IMR-90 (cell line): ENCODE measurements at regions not wholly inside any gene's neighbourhood (a gene's known extent, or its start where the extent isn't known, plus 50 kb on each side); places are given as distances from the start of the nearest gene placed in this dataset.

Experiments
- ATAC-seq: fragments of 200-7000 bp; cut with Tn5 transposase; 2 replicates; pipeline ENCODE4 v1.9.1; 2020; ENCODE audit warnings: low read depth, mild to moderate bottlenecking, moderate library complexity
- BruUV-seq: library from RNA; stranded (reverse); fragments of 400-500 nt; replicated peaks from 2 replicates; lab custom pipeline; 2021; lab: Mats Ljungman, UMichigan
- CTCF ChIA-PET: fragments of 300-600 bp; formaldehyde crosslinking; extraction: SDS; loops from one replicate; lab custom pipeline; 2021; ENCODE audit warnings: antibody characterized with exemption; lab: Yijun Ruan, JAX
- POLR2A ChIA-PET: fragments of 300-600 bp; sonication (Branson Sonifier 250); formaldehyde crosslinking; loops from one replicate; lab custom pipeline; 2022; ENCODE audit warnings: antibody characterized with exemption; ENCODE audit not compliant: unreplicated experiment; lab: Charles Lee
- DNase-seq: peaks from one replicate; pipeline ENCODE4 v3.0.0; 2013
- H2AFZ ChIP-seq: replicated peaks from 2 replicates; pipeline ENCODE3; 2013; ENCODE audit warnings: low read length, mild to moderate bottlenecking; ENCODE audit not compliant: poor library complexity
- H2AK5ac ChIP-seq: 2 replicates; pipeline ENCODE4 v1.6.1; 2013; ENCODE audit warnings: low read depth, low read length, inconsistent platforms
- H2AK9ac ChIP-seq: replicated peaks from 2 replicates; pipeline ENCODE3; 2013; ENCODE audit warnings: mild to moderate bottlenecking, low read depth, low read length, moderate library complexity; ENCODE audit not compliant: poor library complexity
- H2BK120ac ChIP-seq: 2 replicates; pipeline ENCODE4 v1.6.1; 2013; ENCODE audit warnings: low read depth, low read length, inconsistent platforms
- H2BK15ac ChIP-seq: 3 replicates; pipeline ENCODE4 v1.6.1; 2013; ENCODE audit warnings: low read depth, low read length, inconsistent platforms
- H2BK20ac ChIP-seq: 2 replicates; pipeline ENCODE4 v1.6.1; 2013; ENCODE audit warnings: low read depth, mild to moderate bottlenecking, inconsistent platforms, low read length, moderate library complexity
- H2BK5ac ChIP-seq: 2 replicates; pipeline ENCODE4 v1.6.1; 2013; ENCODE audit warnings: mild to moderate bottlenecking, low read depth, low read length, inconsistent platforms; ENCODE audit not compliant: poor library complexity, severe bottlenecking
- H3K14ac ChIP-seq: replicated peaks from 2 replicates; pipeline ENCODE4 v1.6.1; 2013; ENCODE audit warnings: low read depth, low read length, inconsistent platforms
- H3K18ac ChIP-seq: 2 replicates; pipeline ENCODE4 v1.6.1; 2013; ENCODE audit warnings: low read depth, low read length, control low read depth
- H3K23ac ChIP-seq: 2 replicates; pipeline ENCODE4 v1.6.1; 2013; ENCODE audit warnings: low read depth, low read length, inconsistent platforms
- H3K27ac ChIP-seq: 2 replicates; pipeline ENCODE4 v1.5.1; 2013; ENCODE audit warnings: mild to moderate bottlenecking, control low read depth, low read length; ENCODE audit not compliant: insufficient read depth
- H3K27me3 ChIP-seq: 2 replicates; pipeline ENCODE4 v1.6.1; 2013; ENCODE audit warnings: low read length; ENCODE audit not compliant: control insufficient read depth, insufficient read depth
- H3K36me3 ChIP-seq: 2 replicates; pipeline ENCODE4 v1.6.1; 2013; ENCODE audit warnings: low read length, mixed read lengths; ENCODE audit not compliant: control insufficient read depth, insufficient read depth
- H3K4ac ChIP-seq: 2 replicates; pipeline ENCODE4 v1.6.1; 2013; ENCODE audit warnings: low read depth, low read length, inconsistent platforms
- H3K4me1 ChIP-seq: 2 replicates; pipeline ENCODE4 v1.6.1; 2013; ENCODE audit warnings: low read length, mixed read lengths; ENCODE audit not compliant: control insufficient read depth, insufficient read depth
- H3K4me2 ChIP-seq: 2 replicates; pipeline ENCODE4 v1.6.1; 2013; ENCODE audit warnings: low read depth, mild to moderate bottlenecking, control low read depth, low read length, moderate library complexity
- H3K4me3 ChIP-seq: 2 replicates; pipeline ENCODE4 v1.5.1; 2013; ENCODE audit warnings: low read depth, mild to moderate bottlenecking, control low read depth, low read length, moderate library complexity; ENCODE audit not compliant: insufficient read depth
- H3K56ac ChIP-seq: 2 replicates; pipeline ENCODE4 v1.6.1; 2013; ENCODE audit warnings: low read length, inconsistent platforms; ENCODE audit not compliant: insufficient read depth; ENCODE audit errors: extremely low read depth
- H3K79me1 ChIP-seq, 2 experiments: 2 replicates each; pipeline ENCODE4 v1.6.1; 2013; ENCODE audit warnings: low read length in 2 of 2, inconsistent platforms in 1 of 2, low read depth in 1 of 2
- H3K9ac ChIP-seq: 2 replicates; pipeline ENCODE4 v1.6.1; 2013; ENCODE audit warnings: low read depth, low read length, control low read depth
- H3K9me1 ChIP-seq: 2 replicates; pipeline ENCODE4 v1.6.1; 2013; ENCODE audit warnings: low read length, inconsistent platforms; ENCODE audit not compliant: insufficient read depth
- H3K9me3 ChIP-seq: 2 replicates; pipeline ENCODE4 v1.6.1; 2013; ENCODE audit warnings: low read length; ENCODE audit not compliant: control insufficient read depth, insufficient read depth
- H4K20me1 ChIP-seq: 2 replicates; pipeline ENCODE4 v1.6.1; 2013; ENCODE audit warnings: low read length, inconsistent platforms; ENCODE audit not compliant: insufficient read depth
- H4K5ac ChIP-seq: 2 replicates; pipeline ENCODE4 v1.6.1; 2013; ENCODE audit warnings: mild to moderate bottlenecking, low read depth, low read length, control low read depth
- H4K8ac ChIP-seq, 2 experiments: 2 replicates each; pipeline ENCODE4 v1.6.1; 2013; ENCODE audit warnings: low read depth in 2 of 2, low read length in 2 of 2, control low read depth in 1 of 2, inconsistent platforms in 1 of 2
- H4K91ac ChIP-seq: 2 replicates; pipeline ENCODE4 v1.6.1; 2013; ENCODE audit warnings: low read depth, low read length, inconsistent platforms; ENCODE audit not compliant: insufficient read depth
- CHD1 ChIP-seq: IDR thresholded peaks from 2 replicates; pipeline ENCODE4 v1.6.1; 2012; ENCODE audit warnings: low read depth, low read length, improper control_type of control experiment
- FOS ChIP-seq: fragments of 150-350 bp; IDR thresholded peaks from 2 replicates; pipeline ENCODE4 v1.6.1; 2016; ENCODE audit warnings: low read depth, low read length
- MAZ ChIP-seq: IDR thresholded peaks from 2 replicates; pipeline ENCODE4 v1.6.1; 2012; ENCODE audit warnings: low read depth, mild to moderate bottlenecking, low read length, improper control_type of control experiment, moderate library complexity, borderline replicate concordance
- MXI1 ChIP-seq: IDR thresholded peaks from 2 replicates; pipeline ENCODE4 v1.6.1; 2012; ENCODE audit warnings: low read depth, mild to moderate bottlenecking, low read length, moderate library complexity, borderline replicate concordance
- POLR2A ChIP-seq: IDR thresholded peaks from 2 replicates; pipeline ENCODE4 v1.6.1; 2012; ENCODE audit warnings: mild to moderate bottlenecking, low read depth, low read length
- RAD21 ChIP-seq: IDR thresholded peaks from 2 replicates; pipeline ENCODE4 v1.6.1; 2012; ENCODE audit warnings: low read length, improper control_type of control experiment
- SMC3 ChIP-seq: fragments of 150-350 bp; IDR thresholded peaks from 2 replicates; pipeline ENCODE4 v1.6.1; 2016; ENCODE audit warnings: low read depth, mild to moderate bottlenecking, antibody characterized with exemption, low read length, moderate library complexity
- WGBS, 2 experiments: methylation state at CpG; one replicate each; pipeline versions ENCODE4 v1.1.5 to v1.1.7; 2013; ENCODE audit warnings: missing lambda C conversion rate in 2 of 2; ENCODE audit not compliant: insufficient read length in 1 of 2; ENCODE audit errors: extremely low coverage in 2 of 2; 5-methylcytosine and 5-hydroxymethylcytosine counted together
- dilution Hi-C: fragments of 300-500 bp; cut with HindIII; formaldehyde crosslinking; loops from one replicate; pipeline ENCODE4 v1.14.3; 2018; ENCODE audit warnings: low sequenced_read_pairs; ENCODE audit not compliant: unreplicated experiment
- in situ Hi-C: fragments of 300-500 bp; cut with MboI; formaldehyde crosslinking; loops from 3 replicates; pipeline ENCODE4 v1.14.3; 2019; ENCODE audit warnings: low sequenced_read_pairs, inconsistent platforms, mixed read lengths
- intact Hi-C: fragments of 100-400 bp; cut with micrococcal nuclease; formaldehyde crosslinking; loops from 2 replicates; pipeline ENCODE4 v1.10.0; 2022
- TF ChIP-seq, protein P1 (sequence below): fragments of 150-350 bp; IDR thresholded peaks from 2 replicates; pipeline ENCODE4 v1.6.1; 2016; ENCODE audit warnings: low read depth, mild to moderate bottlenecking, low read length, moderate library complexity, borderline replicate concordance
- TF ChIP-seq, protein P2 (sequence below): fragments of 150-350 bp; IDR thresholded peaks from 2 replicates; pipeline ENCODE4 v1.6.1; 2017; ENCODE audit warnings: mild to moderate bottlenecking, antibody characterized with exemption, low read length, low read depth

DNA sequence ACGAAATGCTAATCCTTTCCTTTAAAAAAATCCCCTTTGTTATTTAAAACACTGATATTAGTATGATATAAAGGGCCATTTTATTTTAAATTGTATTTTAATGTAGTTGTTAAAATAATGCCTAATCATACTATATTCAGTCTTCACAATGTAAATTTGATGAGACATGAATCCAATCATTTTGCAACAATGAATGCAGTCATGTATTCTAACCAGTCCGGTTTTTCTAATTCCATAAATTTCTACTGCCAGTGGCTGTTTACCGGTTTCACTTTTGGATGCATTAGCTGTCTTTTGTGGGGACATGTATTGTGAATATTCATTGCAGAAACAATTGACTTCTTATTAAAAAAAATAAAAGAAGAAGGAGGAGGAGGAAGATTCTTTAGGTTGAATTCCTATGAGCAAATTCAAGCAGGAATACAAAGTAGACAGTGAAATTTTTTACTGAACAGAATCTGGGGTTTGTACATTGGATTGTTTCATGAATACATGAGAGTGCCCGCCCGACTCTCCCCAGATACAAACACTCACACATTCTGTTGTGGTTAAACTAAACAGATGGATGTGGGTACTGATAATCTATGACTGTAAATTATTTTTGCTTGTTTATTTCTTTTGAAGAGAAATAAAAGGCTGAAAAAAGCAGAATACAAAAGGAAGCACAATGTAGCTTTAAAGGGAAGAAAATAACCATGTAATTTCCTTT, 624.8 kb upstream of the PTBP2 start:
- Histone ChIP-seq H3K4ac (no peak overlapping the region), H3K9ac (no peak overlapping the region), H3K9me3 (no peaks in the 10 kb centered on the region), H3K23ac (no peak overlapping the region), H2BK5ac (no peak overlapping the region), H2AFZ (no peak overlapping the region), H3K18ac (no peak overlapping the region), H3K4me1 (no peaks in the 10 kb centered on the region), H4K5ac (no peak overlapping the region), H2AK9ac (no peak overlapping the region), H3K36me3 (no peaks in the 10 kb centered on the region), H3K56ac (no peak overlapping the region), H4K91ac (no peak overlapping the region), H3K14ac (no peak overlapping the region), H3K4me3 (no peak overlapping the region), H3K27me3 (no peaks in the 10 kb centered on the region), H2BK20ac (no peak overlapping the region), H4K8ac (no peak overlapping the region), H3K79me1 (no peaks in the 10 kb centered on the region), H3K4me2 (no peak overlapping the region), H3K27ac (no peak overlapping the region), H2AK5ac (no peak overlapping the region), H4K20me1 (no peaks in the 10 kb centered on the region), H2BK120ac (no peak overlapping the region), H3K9me1 (no peaks in the 10 kb centered on the region), H2BK15ac (no peak overlapping the region)
- WGBS, 2 experiments: no CpG with 5 or more reads among the region's 5 CpGs
- ChIA-PET CTCF (no interaction called here), POLR2A (no interaction called here)
- TF ChIP-seq SMC3 (no peak), MAZ (no peak), CHD1 (no peak), FOS (no peak), MXI1 (no peak), POLR2A (no peak), RAD21 (no peak)
- TF ChIP-seq, protein P1, sequence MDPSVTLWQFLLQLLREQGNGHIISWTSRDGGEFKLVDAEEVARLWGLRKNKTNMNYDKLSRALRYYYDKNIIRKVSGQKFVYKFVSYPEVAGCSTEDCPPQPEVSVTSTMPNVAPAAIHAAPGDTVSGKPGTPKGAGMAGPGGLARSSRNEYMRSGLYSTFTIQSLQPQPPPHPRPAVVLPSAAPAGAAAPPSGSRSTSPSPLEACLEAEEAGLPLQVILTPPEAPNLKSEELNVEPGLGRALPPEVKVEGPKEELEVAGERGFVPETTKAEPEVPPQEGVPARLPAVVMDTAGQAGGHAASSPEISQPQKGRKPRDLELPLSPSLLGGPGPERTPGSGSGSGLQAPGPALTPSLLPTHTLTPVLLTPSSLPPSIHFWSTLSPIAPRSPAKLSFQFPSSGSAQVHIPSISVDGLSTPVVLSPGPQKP: no peak
- TF ChIP-seq, protein P2, sequence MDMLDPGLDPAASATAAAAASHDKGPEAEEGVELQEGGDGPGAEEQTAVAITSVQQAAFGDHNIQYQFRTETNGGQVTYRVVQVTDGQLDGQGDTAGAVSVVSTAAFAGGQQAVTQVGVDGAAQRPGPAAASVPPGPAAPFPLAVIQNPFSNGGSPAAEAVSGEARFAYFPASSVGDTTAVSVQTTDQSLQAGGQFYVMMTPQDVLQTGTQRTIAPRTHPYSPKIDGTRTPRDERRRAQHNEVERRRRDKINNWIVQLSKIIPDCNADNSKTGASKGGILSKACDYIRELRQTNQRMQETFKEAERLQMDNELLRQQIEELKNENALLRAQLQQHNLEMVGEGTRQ: no peak
- intact Hi-C loops: no loop called here
- dilution Hi-C loops: no loop called here
- no TSS peak for BruUV-seq
- no peak for ATAC-seq
- in situ Hi-C loops: no loop called here
- no peak for DNase-seq
